Heart right ventricle (tissue), 16 donors: ENCODE measurements at regions not wholly inside any gene's neighbourhood (a gene's known extent, or its start where the extent isn't known, plus 50 kb on each side); places are given as distances from the start of the nearest gene placed in this dataset.

Experiments used
- ATAC-seq, 8 donors: fragments of 200-7000 bp; cut with Tn5 transposase; one replicate each; pipeline ENCODE4 v1.9.1; 2020; ENCODE audit warnings: mild to moderate bottlenecking in 8 of 8, moderate library complexity in 8 of 8, moderate number of reproducible peaks in 1 of 8
- DNase-seq, 2 donors: peaks; one replicate each; pipeline ENCODE4 v3.0.0-alpha.2; 2020
- H3K27ac ChIP-seq, 10 donors: fragments of 200-600 bp; sonication (generic) in 2 of 10; one replicate each; pipeline versions ENCODE4 v1.5.0 to v1.8.0; 2020 to 2022; ENCODE audit warnings: mild to moderate bottlenecking in 3 of 10
- H3K27me3 ChIP-seq, 7 donors: fragments of 200-600 bp; one replicate each; pipeline ENCODE4 v1.8.0; 2021 to 2022; ENCODE audit warnings: mild to moderate bottlenecking in 2 of 7
- H3K36me3 ChIP-seq, 9 donors: fragments of 200-600 bp; sonication (generic) in 1 of 9; one replicate each; pipeline versions ENCODE4 v1.5.0 to v1.8.0; 2020 to 2022; ENCODE audit warnings: mild to moderate bottlenecking in 2 of 9
- H3K4me1 ChIP-seq, 9 donors: fragments of 200-600 bp; sonication (generic) in 1 of 9; one replicate each; pipeline versions ENCODE4 v1.5.0 to v1.8.0; 2020 to 2022; ENCODE audit warnings: mild to moderate bottlenecking in 4 of 9
- H3K4me3 ChIP-seq, 10 donors: fragments of 200-600 bp; sonication (generic) in 2 of 10; one replicate each; pipeline versions ENCODE4 v1.5.0 to v1.8.0; 2020 to 2022; ENCODE audit warnings: mild to moderate bottlenecking in 7 of 10, moderate library complexity in 2 of 10
- H3K9me3 ChIP-seq, 11 donors: fragments of 200-600 bp in 10 of 11; sonication (generic) in 2 of 11; one replicate each; pipeline versions ENCODE4 v1.5.0 to v1.8.0; 2013 to 2022; ENCODE audit warnings: mild to moderate bottlenecking in 2 of 11, control low read depth in 1 of 11, moderate library complexity in 1 of 11
- WGBS, 2 donors: extraction: QIAGEN DNeasy Blood & Tissue Kit; methylation state at CpG; one replicate each; pipeline ENCODE4 v1.1.7; 2013; ENCODE audit warnings: inconsistent platforms in 1 of 2; 5-methylcytosine and 5-hydroxymethylcytosine counted together
- intact Hi-C, 10 donors: fragments of 100-400 bp; cut with DNase I; formaldehyde crosslinking; loops; one replicate each; pipeline versions ENCODE4 v1.11.1 to v1.14.2; 2022
- TF ChIP-seq, protein P1 (sequence below), 9 donors: fragments of 200-600 bp; sonication (generic) in 2 of 9; IDR thresholded peaks; one replicate each; pipeline versions ENCODE4 v1.5.0 to v1.8.0; 2021 to 2022; ENCODE audit warnings: antibody characterized with exemption in 9 of 9, mild to moderate bottlenecking in 5 of 9, moderate library complexity in 1 of 9
- donor health status: Arrhythmogenic right ventricular cardiomyopathy.
- donor health status: ischemic (EF 13 %, LVEDD 7.1; RV severe dilation, severe dysfunction).
- donor health status: healthy with polysubstance abuse.
- donor health status: DM: no; HTN: yes; CAD: no.
- donor health status: DM: no; HTN: no; CAD: no.
- donor health status: ischemic (EF 25% LVEDD 6.9; RV normal size, moderate dysfunction).
- donor health status: ischemic (EF 25% LVEDD 5.7; RV mildly dilated, moderate dysfunction).
- donor health status: healthy.
- donor health status: DM: yes; HTN: yes; CAD: no.
- donor health status: Ischemic cardiomyopathy.
- donor health status: ischemic (EF 35%, LVEDD 5.7; RV mildly dilated, moderate dysfunction).
- donor health status: nonischemic (EF 11% LVEDD 7.7; RV severe dilation, severe dysfunction).
- donor health status: DM: yes; HTN: yes; CAD: no.
- donor health status: PGD.
- donor health status: ischemic (EF 29% LVEDD 5.4; RV normal size, mild dysfunction).
- donor health status: nonischemic (EF 23%, LVEDD 6.1; RV moderate dilation, normal function).

- H3K9me3 ChIP-seq, result peaks cover 0 to 2% (median 0%) of the 10 kb centered on the region in 11 donors
- TF ChIP-seq, protein P1, sequence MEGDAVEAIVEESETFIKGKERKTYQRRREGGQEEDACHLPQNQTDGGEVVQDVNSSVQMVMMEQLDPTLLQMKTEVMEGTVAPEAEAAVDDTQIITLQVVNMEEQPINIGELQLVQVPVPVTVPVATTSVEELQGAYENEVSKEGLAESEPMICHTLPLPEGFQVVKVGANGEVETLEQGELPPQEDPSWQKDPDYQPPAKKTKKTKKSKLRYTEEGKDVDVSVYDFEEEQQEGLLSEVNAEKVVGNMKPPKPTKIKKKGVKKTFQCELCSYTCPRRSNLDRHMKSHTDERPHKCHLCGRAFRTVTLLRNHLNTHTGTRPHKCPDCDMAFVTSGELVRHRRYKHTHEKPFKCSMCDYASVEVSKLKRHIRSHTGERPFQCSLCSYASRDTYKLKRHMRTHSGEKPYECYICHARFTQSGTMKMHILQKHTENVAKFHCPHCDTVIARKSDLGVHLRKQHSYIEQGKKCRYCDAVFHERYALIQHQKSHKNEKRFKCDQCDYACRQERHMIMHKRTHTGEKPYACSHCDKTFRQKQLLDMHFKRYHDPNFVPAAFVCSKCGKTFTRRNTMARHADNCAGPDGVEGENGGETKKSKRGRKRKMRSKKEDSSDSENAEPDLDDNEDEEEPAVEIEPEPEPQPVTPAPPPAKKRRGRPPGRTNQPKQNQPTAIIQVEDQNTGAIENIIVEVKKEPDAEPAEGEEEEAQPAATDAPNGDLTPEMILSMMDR (IDR thresholded peaks at IDR 0.05), result no peak
- no peaks in the 10 kb centered on the region for H3K27me3 ChIP-seq
- no peak overlapping the region for H3K27ac ChIP-seq
- peak in 1 of 8 donors; percentile 50 for ATAC-seq
- DNase-seq, result no peak
- intact Hi-C loops, result no loop called here
- 67 to 71% methylated on average over 1 of the region's 1 CpG for WGBS, 2 donors
- H3K4me1 ChIP-seq, result no peaks in the 10 kb centered on the region
- no peaks in the 10 kb centered on the region for H3K36me3 ChIP-seq
- no peak overlapping the region for H3K4me3 ChIP-seq
These were observed 1286.9 kb downstream of the ADGRL3 start for GRCh38 chr4:62487016-62487415.

DNA sequence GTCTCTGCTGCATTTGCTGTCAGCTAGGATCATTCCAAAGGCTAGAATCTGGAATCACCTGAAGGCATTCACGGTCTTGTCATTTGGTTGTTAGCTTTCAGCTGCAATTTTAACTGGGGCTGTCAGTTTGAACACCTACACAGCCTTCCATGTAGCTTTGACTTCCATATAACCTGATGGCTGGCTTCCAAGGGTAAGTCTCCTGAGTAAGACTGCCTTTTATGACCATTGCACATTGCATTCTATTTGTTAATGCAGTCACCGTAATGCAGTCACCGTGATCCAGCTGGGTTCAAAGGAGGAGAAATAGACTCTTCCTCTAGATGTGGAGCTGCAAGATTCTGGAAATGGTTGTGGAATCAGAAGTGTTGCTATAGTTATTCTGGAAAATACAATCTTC is 1284.2 kb downstream of the ADGRL3 start:
- no peaks in the 10 kb centered on the region for H3K9me3 ChIP-seq
- no peak overlapping the region for H3K27ac ChIP-seq
- intact Hi-C loops, result no loop called here
- no peak overlapping the region for H3K4me3 ChIP-seq
- TF ChIP-seq, protein P1 (IDR thresholded peaks at IDR 0.05), result no peak
- H3K4me1 ChIP-seq, result no peaks in the 10 kb centered on the region
- ATAC-seq (no peak), DNase-seq (no peak)
- 89 to 97% methylated on average over 3 of the region's 3 CpGs for WGBS, 2 donors
- no peaks in the 10 kb centered on the region for H3K27me3 ChIP-seq
- no peaks in the 10 kb centered on the region for H3K36me3 ChIP-seq

GRCh38 chr4:62482355-62482754 is 1282.2 kb downstream of the ADGRL3 start:
- H3K4me1 ChIP-seq, result no peaks in the 10 kb centered on the region
- DNase-seq (no peak), ATAC-seq (no peak)
- no peak overlapping the region for H3K4me3 ChIP-seq
- H3K27me3 ChIP-seq, result no peaks in the 10 kb centered on the region
- WGBS, 2 donors, result 85 to 86% methylated on average over 3 of the region's 3 CpGs
- TF ChIP-seq, protein P1 (IDR thresholded peaks at IDR 0.05), result no peak
- intact Hi-C loops, result no loop called here
- H3K27ac ChIP-seq, result no peak overlapping the region
- H3K9me3 ChIP-seq, result no peaks in the 10 kb centered on the region
- no peaks in the 10 kb centered on the region for H3K36me3 ChIP-seq

DNA sequence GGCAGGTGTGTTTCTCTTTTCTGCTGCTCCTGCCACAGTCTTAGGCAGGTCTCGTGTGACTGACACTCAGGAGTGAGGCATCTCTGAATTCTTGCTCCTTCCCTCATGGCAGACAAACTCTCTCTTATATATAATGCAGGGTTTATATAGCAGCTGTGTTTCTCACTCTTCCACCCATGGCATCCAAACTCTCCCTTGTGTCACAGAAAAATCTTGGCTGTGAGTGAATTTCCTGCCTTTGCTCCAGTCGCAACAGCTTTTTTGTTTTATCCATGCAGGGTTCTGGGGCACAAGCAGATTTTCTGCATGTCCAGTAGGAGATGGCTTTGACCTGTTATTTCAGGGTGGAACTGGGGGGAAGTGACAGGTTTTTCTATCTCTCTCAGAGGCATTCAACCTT is 1275.5 kb downstream of the ADGRL3 start:
- DNase-seq, result no peak
- WGBS, 2 donors, result 25 to 41% methylated on average over 2 of the region's 2 CpGs
- TF ChIP-seq, protein P1 (IDR thresholded peaks at IDR 0.05), result no peak
- intact Hi-C loops, result no loop called here
- ATAC-seq, result no peak
- Histone ChIP-seq H3K4me3 (no peak overlapping the region), H3K9me3 (peaks cover 0 to 3% (median 0%) of the 10 kb centered on the region in 11 donors), H3K27me3 (no peaks in the 10 kb centered on the region), H3K36me3 (no peaks in the 10 kb centered on the region), H3K27ac (no peak overlapping the region), H3K4me1 (no peaks in the 10 kb centered on the region)
